SK-N-SH treated with all-trans-retinoic acid at 6 μM for 48 hours (cell line): ENCODE measurements at regions not wholly inside any gene's neighbourhood (a gene's known extent, or its start where the extent isn't known, plus 50 kb on each side); places are given as distances from the start of the nearest gene placed in this dataset.

Experiments
- ATAC-seq: fragments of 200-7000 bp; cut with Tn5 transposase; 3 replicates; pipeline ENCODE4 v1.9.1; 2020; ENCODE audit warnings: mild to moderate bottlenecking, moderate library complexity
- ARNTL ChIP-seq: fragments of 450-650 bp; formaldehyde crosslinking; IDR thresholded peaks from 2 replicates; pipeline ENCODE4 v1.5.0; 2020; ENCODE audit warnings: low read depth, mild to moderate bottlenecking, moderate library complexity, borderline replicate concordance
- BACH2 ChIP-seq: fragments of 250-450 bp; sonication (Bioruptor Pico); IDR thresholded peaks from 2 replicates; pipeline ENCODE4 v1.9.0; 2021; ENCODE audit warnings: mild to moderate bottlenecking, borderline replicate concordance
- CSDC2 ChIP-seq: fragments of 250-450 bp; sonication (Bioruptor Pico); IDR thresholded peaks from 2 replicates; pipeline ENCODE4 v1.5.0; 2020; ENCODE audit warnings: mild to moderate bottlenecking, moderate library complexity
- CSRNP3 ChIP-seq: fragments of 250-450 bp; sonication (Bioruptor Pico); IDR thresholded peaks from 2 replicates; pipeline ENCODE4 v1.5.1; 2021; ENCODE audit warnings: mild to moderate bottlenecking, moderate library complexity
- ESRRG ChIP-seq: fragments of 250-450 bp; sonication (Bioruptor Pico); IDR thresholded peaks from 2 replicates; pipeline ENCODE4 v1.6.1; 2021; ENCODE audit warnings: mild to moderate bottlenecking
- GLIS3 ChIP-seq: fragments of 250-450 bp; sonication (Bioruptor Pico); IDR thresholded peaks from 2 replicates; pipeline ENCODE4 v1.5.0; 2020; ENCODE audit warnings: mild to moderate bottlenecking, moderate library complexity
- ISL1 ChIP-seq: fragments of 250-450 bp; sonication (Bioruptor Pico); IDR thresholded peaks from 2 replicates; pipeline ENCODE4 v2.1.2; 2022; ENCODE audit warnings: mild to moderate bottlenecking, moderate library complexity
- OSR1 ChIP-seq: fragments of 250-450 bp; sonication (Bioruptor Pico); IDR thresholded peaks from 2 replicates; pipeline ENCODE4 v1.8.0; 2022; ENCODE audit warnings: moderate library complexity, mild to moderate bottlenecking, inconsistent platforms
- PATZ1 ChIP-seq: fragments of 250-450 bp; sonication (Bioruptor Pico); IDR thresholded peaks from 2 replicates; pipeline ENCODE4 v1.8.0; 2020; ENCODE audit warnings: mild to moderate bottlenecking, moderate library complexity, borderline replicate concordance
- PPARA ChIP-seq: fragments of 250-450 bp; sonication (Bioruptor Pico); IDR thresholded peaks from 2 replicates; pipeline ENCODE4 v1.5.0; 2020; ENCODE audit warnings: mild to moderate bottlenecking, borderline replicate concordance
- RARB ChIP-seq: fragments of 250-450 bp; sonication (Bioruptor Pico); IDR thresholded peaks from 2 replicates; pipeline ENCODE4 v1.8.0; 2021; ENCODE audit warnings: mild to moderate bottlenecking, moderate library complexity
- TCF4 ChIP-seq: fragments of 250-450 bp; sonication (Bioruptor Pico); IDR thresholded peaks from 2 replicates; pipeline ENCODE4 v1.8.0; 2021; ENCODE audit warnings: mild to moderate bottlenecking, moderate library complexity, borderline replicate concordance
- TOX ChIP-seq: fragments of 250-450 bp; sonication (Bioruptor Pico); IDR thresholded peaks from 2 replicates; pipeline ENCODE4 v1.8.0; 2021; ENCODE audit warnings: mild to moderate bottlenecking, moderate library complexity, borderline replicate concordance
- TSHZ2 ChIP-seq: fragments of 250-450 bp; sonication (Bioruptor Pico); IDR thresholded peaks from 2 replicates; pipeline ENCODE4 v1.5.0; 2020; ENCODE audit warnings: mild to moderate bottlenecking, moderate library complexity
- ZC3H10 ChIP-seq: fragments of 250-450 bp; sonication (Bioruptor Pico); IDR thresholded peaks from 2 replicates; pipeline ENCODE4 v1.5.1; 2021; ENCODE audit warnings: mild to moderate bottlenecking, moderate library complexity
- ZFP3 ChIP-seq: fragments of 250-450 bp; sonication (Bioruptor Pico); IDR thresholded peaks from 2 replicates; pipeline ENCODE4 v1.5.0; 2020; ENCODE audit warnings: mild to moderate bottlenecking, moderate library complexity
- ZFP30 ChIP-seq: fragments of 450-650 bp; formaldehyde crosslinking; IDR thresholded peaks from 2 replicates; pipeline ENCODE4 v1.5.0; 2022; ENCODE audit warnings: mild to moderate bottlenecking, moderate library complexity
- ZNF565 ChIP-seq: fragments of 450-650 bp; formaldehyde crosslinking; conservative IDR thresholded peaks from 2 replicates; pipeline ENCODE4 v1.5.0; 2020; ENCODE audit warnings: low read depth, mild to moderate bottlenecking, moderate library complexity
- ZNF70 ChIP-seq: fragments of 450-650 bp; formaldehyde crosslinking; IDR thresholded peaks from 2 replicates; pipeline ENCODE4 v1.5.0; 2020; ENCODE audit warnings: mild to moderate bottlenecking, moderate library complexity
- ZNF8 ChIP-seq: fragments of 450-650 bp; formaldehyde crosslinking; IDR thresholded peaks from 2 replicates; pipeline ENCODE4 v1.5.0; 2020; ENCODE audit warnings: mild to moderate bottlenecking, moderate library complexity
- TF ChIP-seq, protein P1 (sequence below): fragments of 250-450 bp; sonication (Bioruptor Pico); IDR thresholded peaks from 2 replicates; pipeline ENCODE4 v1.5.1; 2020; ENCODE audit warnings: low read depth, mild to moderate bottlenecking, moderate library complexity
- TF ChIP-seq, protein P2 (sequence below): fragments of 250-450 bp; sonication (Bioruptor Pico); IDR thresholded peaks from 2 replicates; pipeline ENCODE4 v1.8.0; 2021; ENCODE audit warnings: low read depth, mild to moderate bottlenecking, moderate library complexity, borderline replicate concordance

GRCh38 chr10:109622566-109622965 is 300.7 kb downstream of the XPNPEP1 start:
- TF ChIP-seq, protein P1, sequence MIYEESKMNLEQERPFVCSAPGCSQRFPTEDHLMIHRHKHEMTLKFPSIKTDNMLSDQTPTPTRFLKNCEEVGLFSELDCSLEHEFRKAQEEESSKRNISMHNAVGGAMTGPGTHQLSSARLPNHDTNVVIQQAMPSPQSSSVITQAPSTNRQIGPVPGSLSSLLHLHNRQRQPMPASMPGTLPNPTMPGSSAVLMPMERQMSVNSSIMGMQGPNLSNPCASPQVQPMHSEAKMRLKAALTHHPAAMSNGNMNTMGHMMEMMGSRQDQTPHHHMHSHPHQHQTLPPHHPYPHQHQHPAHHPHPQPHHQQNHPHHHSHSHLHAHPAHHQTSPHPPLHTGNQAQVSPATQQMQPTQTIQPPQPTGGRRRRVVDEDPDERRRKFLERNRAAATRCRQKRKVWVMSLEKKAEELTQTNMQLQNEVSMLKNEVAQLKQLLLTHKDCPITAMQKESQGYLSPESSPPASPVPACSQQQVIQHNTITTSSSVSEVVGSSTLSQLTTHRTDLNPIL (CRISPR knock-in tag): no peak
- TF ChIP-seq, protein P2, sequence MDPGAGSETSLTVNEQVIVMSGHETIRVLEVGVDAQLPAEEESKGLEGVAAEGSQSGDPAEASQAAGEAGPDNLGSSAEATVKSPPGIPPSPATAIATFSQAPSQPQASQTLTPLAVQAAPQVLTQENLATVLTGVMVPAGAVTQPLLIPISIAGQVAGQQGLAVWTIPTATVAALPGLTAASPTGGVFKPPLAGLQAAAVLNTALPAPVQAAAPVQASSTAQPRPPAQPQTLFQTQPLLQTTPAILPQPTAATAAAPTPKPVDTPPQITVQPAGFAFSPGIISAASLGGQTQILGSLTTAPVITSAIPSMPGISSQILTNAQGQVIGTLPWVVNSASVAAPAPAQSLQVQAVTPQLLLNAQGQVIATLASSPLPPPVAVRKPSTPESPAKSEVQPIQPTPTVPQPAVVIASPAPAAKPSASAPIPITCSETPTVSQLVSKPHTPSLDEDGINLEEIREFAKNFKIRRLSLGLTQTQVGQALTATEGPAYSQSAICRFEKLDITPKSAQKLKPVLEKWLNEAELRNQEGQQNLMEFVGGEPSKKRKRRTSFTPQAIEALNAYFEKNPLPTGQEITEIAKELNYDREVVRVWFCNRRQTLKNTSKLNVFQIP (CRISPR knock-in tag): no peak
- no peak for TF ChIP-seq RARB
- no peak for TF ChIP-seq CSRNP3 (CRISPR knock-in tag)
- no peak for TF ChIP-seq GLIS3 (CRISPR knock-in tag)
- no peak for TF ChIP-seq TSHZ2 (CRISPR knock-in tag)
- TF ChIP-seq TOX (CRISPR knock-in tag): no peak
- no peak for TF ChIP-seq ISL1 (CRISPR knock-in tag)
- no peak for TF ChIP-seq ZFP3 (CRISPR knock-in tag)
- no peak for TF ChIP-seq PATZ1 (CRISPR knock-in tag)
- TF ChIP-seq CSDC2 (CRISPR knock-in tag): no peak
- TF ChIP-seq TCF4 (CRISPR knock-in tag): no peak
- no peak for TF ChIP-seq OSR1
- no peak for TF ChIP-seq ESRRG (CRISPR knock-in tag)
- no peak for TF ChIP-seq BACH2
- no peak for TF ChIP-seq PPARA (CRISPR knock-in tag)
- no peak for TF ChIP-seq ZFP30 (CRISPR knock-in tag)
- TF ChIP-seq ARNTL (CRISPR knock-in tag): no peak
- TF ChIP-seq ZNF70 (CRISPR knock-in tag): no peak
- TF ChIP-seq ZNF565 (CRISPR knock-in tag): no peak
- ATAC-seq: no peak

DNA sequence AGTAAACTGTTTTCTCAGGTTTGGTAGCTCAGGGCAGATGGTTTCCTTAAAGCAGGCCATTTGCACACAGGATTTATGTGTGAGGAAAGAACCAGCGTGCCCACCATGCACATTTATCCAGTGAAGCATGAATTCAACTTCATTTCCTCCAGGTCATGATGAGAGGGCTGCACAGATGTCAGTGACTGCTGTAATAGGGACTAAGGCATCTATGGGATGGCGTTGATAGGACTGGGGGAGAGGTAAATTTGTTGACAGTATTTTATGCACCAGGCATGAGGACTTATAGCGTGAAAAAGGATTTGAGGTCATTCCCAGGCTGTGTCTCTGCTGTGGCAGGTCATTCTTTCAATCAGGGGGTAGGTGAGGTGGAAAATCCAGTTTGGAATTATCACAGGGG is 302.9 kb downstream of the XPNPEP1 start:
- TF ChIP-seq ZFP3 (CRISPR knock-in tag) (no peak), ZNF565 (CRISPR knock-in tag) (no peak), ZNF8 (CRISPR knock-in tag) (no peak), ZC3H10 (CRISPR knock-in tag) (no peak)
- TF ChIP-seq, protein P2 (CRISPR knock-in tag): no peak
- TF ChIP-seq, all 23 proteins: peak for 0
- no peak for ATAC-seq
